Gastroesophageal sphincter (tissue), 3 donors: ENCODE measurements at regions not wholly inside any gene's neighbourhood (a gene's known extent, or its start where the extent isn't known, plus 50 kb on each side); places are given as distances from the start of the nearest gene placed in this dataset.

Experiments used
- CTCF ChIP-seq, 4 experiments: fragments of 200-600 bp in 2 of 4; fragments of 450-650 bp in 2 of 4; sonication (generic) in 1 of 4; IDR thresholded peaks; one replicate each; pipeline ENCODE4 v1.5.1; 2017 to 2019; ENCODE audit warnings: antibody characterized with exemption in 4 of 4, mild to moderate bottlenecking in 2 of 4, moderate library complexity in 2 of 4
- POLR2A ChIP-seq, 2 donors: fragments of 450-650 bp; IDR thresholded peaks; one replicate each; pipeline ENCODE4 v1.6.1; 2017; ENCODE audit warnings: antibody characterized with exemption in 2 of 2, mild to moderate bottlenecking in 2 of 2, moderate library complexity in 1 of 2

GRCh38 chr6:105774247-105774646 lies 311.9 kb upstream of the PRDM1 start:
- no peak for TF ChIP-seq POLR2A (IDR thresholded peaks at IDR 0.05)
- TF ChIP-seq CTCF (IDR thresholded peaks at IDR 0.05), result no peak
